GM23338 (cell line): ENCODE measurements at regions not wholly inside any gene's neighbourhood (a gene's known extent, or its start where the extent isn't known, plus 50 kb on each side); places are given as distances from the start of the nearest gene placed in this dataset.

ENCODE experiments used
- ATAC-seq: fragments of 200-7000 bp; cut with Tn5 transposase; 3 replicates; pipeline ENCODE4 v1.9.1; 2020
- DNase-seq: peaks from one replicate; pipeline ENCODE4 v3.0.0-alpha.2; 2015; ENCODE audit warnings: low spot score
- H2AFZ ChIP-seq: fragments of 200-600 bp; sonication (generic); 2 replicates; pipeline ENCODE4 v1.8.0; 2016; ENCODE audit warnings: antibody characterized with exemption, mild to moderate bottlenecking, moderate library complexity
- H3F3A ChIP-seq: fragments of 200-600 bp; sonication (generic); replicated peaks from 2 replicates; pipeline ENCODE4 v1.8.0; 2017; ENCODE audit warnings: antibody characterized with exemption, mixed run types, low read depth
- H3K27ac ChIP-seq: fragments of 200-600 bp; sonication (generic); 2 replicates; pipeline ENCODE4 v1.6.1; 2016; ENCODE audit warnings: low read depth
- H3K27me3 ChIP-seq: fragments of 200-600 bp; sonication (generic); 2 replicates; pipeline ENCODE4 v1.8.0; 2016; ENCODE audit warnings: mild to moderate bottlenecking, mixed run types, moderate library complexity; ENCODE audit not compliant: insufficient read depth
- H3K36me3 ChIP-seq: fragments of 200-600 bp; sonication (generic); 2 replicates; pipeline ENCODE4 v1.8.0; 2016; ENCODE audit warnings: mild to moderate bottlenecking; ENCODE audit not compliant: insufficient read depth
- H3K4me1 ChIP-seq: fragments of 200-600 bp; sonication (generic); 2 replicates; pipeline ENCODE4 v1.8.0; 2016; ENCODE audit warnings: mild to moderate bottlenecking, moderate library complexity; ENCODE audit not compliant: insufficient read depth
- H3K4me2 ChIP-seq: fragments of 200-600 bp; sonication (generic); 2 replicates; pipeline ENCODE4 v1.7.1; 2017; ENCODE audit warnings: mixed run types
- H3K4me3 ChIP-seq: fragments of 200-600 bp; sonication (generic); 2 replicates; pipeline ENCODE4 v1.6.1; 2016; ENCODE audit warnings: mixed run types
- H3K79me2 ChIP-seq: fragments of 200-600 bp; sonication (generic); replicated peaks from 2 replicates; pipeline ENCODE4 v1.8.0; 2017; ENCODE audit warnings: mild to moderate bottlenecking; ENCODE audit not compliant: insufficient read depth
- H3K9me2 ChIP-seq: fragments of 200-600 bp; sonication (generic); 2 replicates; pipeline ENCODE4 v1.8.0; 2017; ENCODE audit not compliant: insufficient read depth
- H4K20me1 ChIP-seq: fragments of 200-600 bp; sonication (generic); replicated peaks from 2 replicates; pipeline ENCODE4 v1.8.0; 2017; ENCODE audit warnings: mild to moderate bottlenecking; ENCODE audit not compliant: insufficient read depth
- H3K27ac Mint-ChIP-seq: 2 replicates; pipeline ENCODE4 v1.8.0; 2020; ENCODE audit warnings: inconsistent platforms, mild to moderate bottlenecking, moderate library complexity, mixed read lengths
- H3K27me3 Mint-ChIP-seq: 3 replicates; pipeline ENCODE4 v1.8.0; 2022; ENCODE audit warnings: low read depth, mild to moderate bottlenecking, moderate library complexity, mixed read lengths, inconsistent platforms; ENCODE audit not compliant: insufficient read depth, poor library complexity
- H3K36me3 Mint-ChIP-seq: 3 replicates; pipeline ENCODE4 v1.8.0; 2021; ENCODE audit warnings: low read depth, mild to moderate bottlenecking, inconsistent platforms, moderate library complexity, mixed read lengths
- H3K4me1 Mint-ChIP-seq: 3 replicates; pipeline ENCODE4 v1.8.0; 2020; ENCODE audit warnings: mild to moderate bottlenecking, inconsistent platforms, mixed read lengths
- H3K4me3 Mint-ChIP-seq: 3 replicates; pipeline ENCODE4 v1.8.0; 2021; ENCODE audit warnings: moderate library complexity, mild to moderate bottlenecking, inconsistent platforms, mixed read lengths
- H3K9me3 Mint-ChIP-seq: 3 replicates; pipeline ENCODE4 v1.8.0; 2020; ENCODE audit warnings: moderate library complexity, mild to moderate bottlenecking, inconsistent platforms, mixed read lengths
- CREB1 ChIP-seq: fragments of 250-450 bp; sonication (Bioruptor Pico); IDR thresholded peaks from 2 replicates; pipeline ENCODE4 v1.5.0; 2020; ENCODE audit warnings: low read depth, mild to moderate bottlenecking, moderate library complexity
- EZH2 ChIP-seq: fragments of 200-600 bp; sonication (generic); IDR thresholded peaks from one replicate; pipeline ENCODE4 v1.8.0; 2017; ENCODE audit warnings: antibody characterized with exemption, mild to moderate bottlenecking, low read depth; ENCODE audit not compliant: unreplicated experiment
- POLR2AphosphoS5 ChIP-seq: IDR thresholded peaks from 2 replicates; pipeline ENCODE4 v1.6.1; 2016; ENCODE audit warnings: antibody characterized with exemption, low read depth
- STAT1 ChIP-seq: IDR thresholded peaks from one replicate; pipeline ENCODE4 v1.6.1; 2016; ENCODE audit warnings: antibody characterized with exemption; ENCODE audit not compliant: unreplicated experiment
- TF ChIP-seq, protein P1 (sequence below): IDR thresholded peaks from one replicate; pipeline ENCODE4 v1.6.1; 2018; ENCODE audit warnings: antibody characterized with exemption; ENCODE audit not compliant: unreplicated experiment
- TF ChIP-seq, protein P2 (sequence below): fragments of 250-450 bp; sonication (Bioruptor Pico); IDR thresholded peaks from 2 replicates; pipeline ENCODE4 v1.5.0; 2020; ENCODE audit warnings: mild to moderate bottlenecking, moderate library complexity

GRCh38 chr17:56648806-56649205 is 55.3 kb downstream of the NOG start:
- no peaks in the 10 kb centered on the region for H3F3A ChIP-seq
- H3K27me3 ChIP-seq = no peaks in the 10 kb centered on the region
- Mint-ChIP-seq H3K4me1 (peaks cover 2% of the 10 kb centered on the region; the same call in 2 of the 3 replicates), H3K27me3 (peaks cover 3% of the 10 kb centered on the region), H3K27ac (no peak overlapping the region), H3K4me3 (no peak overlapping the region), H3K9me3 (peaks cover 5% of the 10 kb centered on the region; the same call in 2 of the 3 replicates), H3K36me3 (no peaks in the 10 kb centered on the region)
- H4K20me1 ChIP-seq = no peaks in the 10 kb centered on the region
- no peak overlapping the region for H3K4me3 ChIP-seq
- H3K9me2 ChIP-seq = no peaks in the 10 kb centered on the region; the same call in 1 of the 2 replicates
- no peaks in the 10 kb centered on the region for H3K4me1 ChIP-seq
- no peak overlapping the region for H3K4me2 ChIP-seq
- ATAC-seq = no peak
- H3K36me3 ChIP-seq = no peaks in the 10 kb centered on the region
- no peak for DNase-seq
- TF ChIP-seq EZH2 (no peak), STAT1 (no peak), CREB1 (no peak), POLR2AphosphoS5 (no peak)
- no peak overlapping the region for H3K27ac ChIP-seq
- no peaks in the 10 kb centered on the region for H3K79me2 ChIP-seq
- H2AFZ ChIP-seq = no peak overlapping the region; the same call in 1 of the 2 replicates

DNA sequence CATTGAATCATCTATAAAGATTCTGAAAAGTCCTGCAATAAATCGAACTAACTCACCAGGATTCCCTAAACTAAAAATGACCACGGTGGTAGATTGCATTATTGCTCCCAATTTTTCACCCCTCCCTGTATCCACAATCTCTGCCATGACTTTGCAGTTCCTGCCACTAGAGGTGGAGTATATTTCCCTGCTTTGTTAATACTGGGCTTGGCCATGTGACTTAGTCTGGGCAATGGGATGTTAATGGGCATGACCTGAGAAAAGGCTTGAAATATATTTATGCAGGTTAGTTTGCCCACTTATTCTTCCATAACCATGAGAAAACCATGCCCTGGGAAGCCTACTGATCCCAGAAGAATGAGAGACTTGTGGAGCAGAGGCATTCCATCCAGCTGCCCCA is 59.1 kb downstream of the NOG start:
- H3K27me3 ChIP-seq = no peaks in the 10 kb centered on the region
- Mint-ChIP-seq H3K4me3 (no peak overlapping the region), H3K27me3 (peaks cover 6% of the 10 kb centered on the region), H3K27ac (no peak overlapping the region), H3K36me3 (no peaks in the 10 kb centered on the region), H3K9me3 (peaks cover 5% of the 10 kb centered on the region; the same call in 2 of the 3 replicates), H3K4me1 (peaks cover 8% of the 10 kb centered on the region; the same call in 2 of the 3 replicates)
- no peak for DNase-seq
- no peaks in the 10 kb centered on the region for H3K79me2 ChIP-seq
- H4K20me1 ChIP-seq = no peaks in the 10 kb centered on the region
- H3K27ac ChIP-seq = no peak overlapping the region
- H3K36me3 ChIP-seq = no peaks in the 10 kb centered on the region
- no peaks in the 10 kb centered on the region for H3K4me1 ChIP-seq
- TF ChIP-seq CREB1 (no peak), STAT1 (no peak)
- TF ChIP-seq, protein P1, sequence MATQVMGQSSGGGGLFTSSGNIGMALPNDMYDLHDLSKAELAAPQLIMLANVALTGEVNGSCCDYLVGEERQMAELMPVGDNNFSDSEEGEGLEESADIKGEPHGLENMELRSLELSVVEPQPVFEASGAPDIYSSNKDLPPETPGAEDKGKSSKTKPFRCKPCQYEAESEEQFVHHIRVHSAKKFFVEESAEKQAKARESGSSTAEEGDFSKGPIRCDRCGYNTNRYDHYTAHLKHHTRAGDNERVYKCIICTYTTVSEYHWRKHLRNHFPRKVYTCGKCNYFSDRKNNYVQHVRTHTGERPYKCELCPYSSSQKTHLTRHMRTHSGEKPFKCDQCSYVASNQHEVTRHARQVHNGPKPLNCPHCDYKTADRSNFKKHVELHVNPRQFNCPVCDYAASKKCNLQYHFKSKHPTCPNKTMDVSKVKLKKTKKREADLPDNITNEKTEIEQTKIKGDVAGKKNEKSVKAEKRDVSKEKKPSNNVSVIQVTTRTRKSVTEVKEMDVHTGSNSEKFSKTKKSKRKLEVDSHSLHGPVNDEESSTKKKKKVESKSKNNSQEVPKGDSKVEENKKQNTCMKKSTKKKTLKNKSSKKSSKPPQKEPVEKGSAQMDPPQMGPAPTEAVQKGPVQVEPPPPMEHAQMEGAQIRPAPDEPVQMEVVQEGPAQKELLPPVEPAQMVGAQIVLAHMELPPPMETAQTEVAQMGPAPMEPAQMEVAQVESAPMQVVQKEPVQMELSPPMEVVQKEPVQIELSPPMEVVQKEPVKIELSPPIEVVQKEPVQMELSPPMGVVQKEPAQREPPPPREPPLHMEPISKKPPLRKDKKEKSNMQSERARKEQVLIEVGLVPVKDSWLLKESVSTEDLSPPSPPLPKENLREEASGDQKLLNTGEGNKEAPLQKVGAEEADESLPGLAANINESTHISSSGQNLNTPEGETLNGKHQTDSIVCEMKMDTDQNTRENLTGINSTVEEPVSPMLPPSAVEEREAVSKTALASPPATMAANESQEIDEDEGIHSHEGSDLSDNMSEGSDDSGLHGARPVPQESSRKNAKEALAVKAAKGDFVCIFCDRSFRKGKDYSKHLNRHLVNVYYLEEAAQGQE = no peak
- TF ChIP-seq, protein P2, sequence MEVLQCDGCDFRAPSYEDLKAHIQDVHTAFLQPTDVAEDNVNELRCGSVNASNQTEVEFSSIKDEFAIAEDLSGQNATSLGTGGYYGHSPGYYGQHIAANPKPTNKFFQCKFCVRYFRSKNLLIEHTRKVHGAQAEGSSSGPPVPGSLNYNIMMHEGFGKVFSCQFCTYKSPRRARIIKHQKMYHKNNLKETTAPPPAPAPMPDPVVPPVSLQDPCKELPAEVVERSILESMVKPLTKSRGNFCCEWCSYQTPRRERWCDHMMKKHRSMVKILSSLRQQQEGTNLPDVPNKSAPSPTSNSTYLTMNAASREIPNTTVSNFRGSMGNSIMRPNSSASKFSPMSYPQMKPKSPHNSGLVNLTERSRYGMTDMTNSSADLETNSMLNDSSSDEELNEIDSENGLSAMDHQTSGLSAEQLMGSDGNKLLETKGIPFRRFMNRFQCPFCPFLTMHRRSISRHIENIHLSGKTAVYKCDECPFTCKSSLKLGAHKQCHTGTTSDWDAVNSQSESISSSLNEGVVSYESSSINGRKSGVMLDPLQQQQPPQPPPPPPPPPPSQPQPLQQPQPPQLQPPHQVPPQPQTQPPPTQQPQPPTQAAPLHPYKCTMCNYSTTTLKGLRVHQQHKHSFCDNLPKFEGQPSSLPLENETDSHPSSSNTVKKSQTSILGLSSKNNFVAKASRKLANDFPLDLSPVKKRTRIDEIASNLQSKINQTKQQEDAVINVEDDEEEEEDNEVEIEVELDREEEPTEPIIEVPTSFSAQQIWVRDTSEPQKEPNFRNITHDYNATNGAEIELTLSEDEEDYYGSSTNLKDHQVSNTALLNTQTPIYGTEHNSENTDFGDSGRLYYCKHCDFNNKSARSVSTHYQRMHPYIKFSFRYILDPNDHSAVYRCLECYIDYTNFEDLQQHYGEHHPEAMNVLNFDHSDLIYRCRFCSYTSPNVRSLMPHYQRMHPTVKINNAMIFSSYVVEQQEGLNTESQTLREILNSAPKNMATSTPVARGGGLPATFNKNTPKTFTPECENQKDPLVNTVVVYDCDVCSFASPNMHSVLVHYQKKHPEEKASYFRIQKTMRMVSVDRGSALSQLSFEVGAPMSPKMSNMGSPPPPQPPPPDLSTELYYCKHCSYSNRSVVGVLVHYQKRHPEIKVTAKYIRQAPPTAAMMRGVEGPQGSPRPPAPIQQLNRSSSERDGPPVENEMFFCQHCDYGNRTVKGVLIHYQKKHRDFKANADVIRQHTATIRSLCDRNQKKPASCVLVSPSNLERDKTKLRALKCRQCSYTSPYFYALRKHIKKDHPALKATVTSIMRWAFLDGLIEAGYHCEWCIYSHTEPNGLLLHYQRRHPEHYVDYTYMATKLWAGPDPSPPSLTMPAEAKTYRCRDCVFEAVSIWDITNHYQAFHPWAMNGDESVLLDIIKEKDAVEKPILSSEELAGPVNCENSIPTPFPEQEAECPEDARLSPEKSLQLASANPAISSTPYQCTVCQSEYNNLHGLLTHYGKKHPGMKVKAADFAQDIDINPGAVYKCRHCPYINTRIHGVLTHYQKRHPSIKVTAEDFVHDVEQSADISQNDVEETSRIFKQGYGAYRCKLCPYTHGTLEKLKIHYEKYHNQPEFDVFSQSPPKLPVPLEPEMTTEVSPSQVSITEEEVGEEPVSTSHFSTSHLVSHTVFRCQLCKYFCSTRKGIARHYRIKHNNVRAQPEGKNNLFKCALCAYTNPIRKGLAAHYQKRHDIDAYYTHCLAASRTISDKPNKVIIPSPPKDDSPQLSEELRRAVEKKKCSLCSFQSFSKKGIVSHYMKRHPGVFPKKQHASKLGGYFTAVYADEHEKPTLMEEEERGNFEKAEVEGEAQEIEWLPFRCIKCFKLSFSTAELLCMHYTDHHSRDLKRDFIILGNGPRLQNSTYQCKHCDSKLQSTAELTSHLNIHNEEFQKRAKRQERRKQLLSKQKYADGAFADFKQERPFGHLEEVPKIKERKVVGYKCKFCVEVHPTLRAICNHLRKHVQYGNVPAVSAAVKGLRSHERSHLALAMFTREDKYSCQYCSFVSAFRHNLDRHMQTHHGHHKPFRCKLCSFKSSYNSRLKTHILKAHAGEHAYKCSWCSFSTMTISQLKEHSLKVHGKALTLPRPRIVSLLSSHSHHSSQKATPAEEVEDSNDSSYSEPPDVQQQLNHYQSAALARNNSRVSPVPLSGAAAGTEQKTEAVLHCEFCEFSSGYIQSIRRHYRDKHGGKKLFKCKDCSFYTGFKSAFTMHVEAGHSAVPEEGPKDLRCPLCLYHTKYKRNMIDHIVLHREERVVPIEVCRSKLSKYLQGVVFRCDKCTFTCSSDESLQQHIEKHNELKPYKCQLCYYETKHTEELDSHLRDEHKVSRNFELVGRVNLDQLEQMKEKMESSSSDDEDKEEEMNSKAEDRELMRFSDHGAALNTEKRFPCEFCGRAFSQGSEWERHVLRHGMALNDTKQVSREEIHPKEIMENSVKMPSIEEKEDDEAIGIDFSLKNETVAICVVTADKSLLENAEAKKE = no peak
- H2AFZ ChIP-seq = no peak overlapping the region
- H3K4me2 ChIP-seq = no peak overlapping the region
- no peaks in the 10 kb centered on the region; the same call in 1 of the 2 replicates for H3K9me2 ChIP-seq
- no peak for ATAC-seq
- no peak overlapping the region for H3K4me3 ChIP-seq
- no peaks in the 10 kb centered on the region for H3F3A ChIP-seq
